LNCAP (cell line): ENCODE measurements at regions not wholly inside any gene's neighbourhood (a gene's known extent, or its start where the extent isn't known, plus 50 kb on each side); places are given as distances from the start of the nearest gene placed in this dataset.

Experiments
- CTCF ChIP-seq: fragments of 450-650 bp; IDR thresholded peaks from 2 replicates; pipeline ENCODE4 v1.5.1; 2017; ENCODE audit warnings: mild to moderate bottlenecking

- no peak for TF ChIP-seq CTCF
Observed at GRCh38 chr11:106540001-106540400, 462.5 kb downstream of the AASDHPPT start.

GRCh38 chr11:106548406-106548805, 469.9 kb downstream of the GUCY1A2 start:
- no peak for TF ChIP-seq CTCF

- no peak for TF ChIP-seq CTCF
Observed at GRCh38 chr11:106551744-106552673, 466.3 kb downstream of the GUCY1A2 start.

- TF ChIP-seq CTCF: no peak
Observed at GRCh38 chr11:106552694-106553203, 465.5 kb downstream of the GUCY1A2 start.

GRCh38 chr11:106553304-106553703, 465.0 kb downstream of the GUCY1A2 start:
- no peak for TF ChIP-seq CTCF

GRCh38 chr11:106565326-106565725, 452.9 kb downstream of the GUCY1A2 start:
- TF ChIP-seq CTCF: no peak

GRCh38 chr11:106568632-106569031, 449.6 kb downstream of the GUCY1A2 start:
- TF ChIP-seq CTCF: no peak
